ELF-1 (cell line): ENCODE measurements at regions not wholly inside any gene's neighbourhood (a gene's known extent, or its start where the extent isn't known, plus 50 kb on each side); places are given as distances from the start of the nearest gene placed in this dataset.

ENCODE experiments used
- DNase-seq: peaks from one replicate; pipeline ENCODE4 v3.0.0-alpha.2; 2016; ENCODE audit warnings: low read depth, low spot score

DNA sequence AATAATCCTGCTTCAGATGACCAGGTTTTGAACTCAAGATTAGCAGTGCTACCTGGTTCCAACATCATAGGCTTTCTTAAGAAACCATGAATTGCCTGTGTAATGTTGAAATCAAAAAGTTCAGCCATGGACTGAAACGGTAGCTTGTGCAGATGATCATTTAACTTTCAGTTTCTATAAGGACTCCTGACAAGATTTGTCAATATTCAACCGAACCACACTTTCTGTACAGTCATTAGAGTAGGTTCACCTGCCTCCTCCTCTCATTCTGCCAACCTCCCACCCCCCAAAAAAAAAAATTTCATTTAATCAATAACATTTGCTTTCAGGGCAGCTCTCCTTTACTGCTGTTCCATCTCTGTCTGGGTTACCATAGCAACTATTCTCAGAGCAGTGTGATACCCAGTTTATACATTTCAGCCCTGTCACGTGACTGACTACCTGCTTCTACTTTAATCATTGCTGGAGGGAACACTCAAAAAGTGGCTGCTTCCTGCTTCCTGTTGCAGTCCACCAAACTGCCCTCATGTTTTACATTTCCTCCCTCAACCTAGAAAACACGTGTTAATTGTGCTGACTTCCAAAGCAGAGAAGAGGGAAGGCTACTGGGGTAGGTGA lies 275.5 kb downstream of the SS18 start:
- DNase-seq, result no peak

- no peak for DNase-seq
These were observed 277.3 kb downstream of the SS18 start for GRCh38 chr18:25813110-25813509.

DNA sequence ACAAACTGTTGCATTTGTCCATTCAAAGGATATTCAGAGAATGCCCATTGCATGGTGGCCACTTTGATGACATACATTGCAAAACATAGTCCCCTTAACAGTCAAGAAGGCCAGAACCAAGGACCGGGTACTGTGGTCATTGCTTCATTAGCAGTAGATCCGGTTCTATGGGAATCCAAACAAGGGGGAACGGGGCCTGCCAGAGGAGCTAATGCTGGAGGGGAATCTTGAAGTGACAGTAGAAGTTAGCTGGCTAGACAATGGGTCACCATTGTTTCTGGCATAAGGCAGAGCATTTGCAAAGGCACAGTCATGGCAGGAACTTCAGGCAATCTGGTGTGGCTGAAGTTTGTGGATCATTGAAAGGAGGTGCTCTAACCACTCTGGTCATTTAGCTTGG lies 279.7 kb downstream of the SS18 start:
- no peak for DNase-seq

DNA sequence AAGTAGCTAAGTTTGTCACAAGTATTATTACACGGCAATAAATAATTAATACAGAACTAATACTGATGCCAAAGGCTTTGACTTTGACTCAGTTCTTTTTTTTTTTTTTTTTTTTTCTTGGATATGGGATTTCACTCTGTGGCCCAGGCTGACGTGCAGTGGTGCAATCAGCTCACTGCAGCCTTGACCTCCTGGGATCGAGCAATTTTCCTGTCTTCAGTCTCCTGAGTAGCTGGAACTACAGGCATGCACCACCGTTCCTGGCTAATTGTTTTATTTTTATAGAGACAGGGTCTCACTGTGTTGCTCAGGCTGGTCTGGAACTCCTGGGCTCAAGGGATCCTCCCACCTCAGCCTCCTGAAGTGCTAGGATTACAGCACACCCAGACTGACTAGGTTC lies 284.5 kb downstream of the SS18 start:
- no peak for DNase-seq

GRCh38 chr18:25805323-25805722 lies 285.1 kb downstream of the SS18 start:
- no peak for DNase-seq

- DNase-seq, result no peak
These were observed 291.2 kb downstream of the SS18 start for GRCh38 chr18:25799231-25799630.

DNA sequence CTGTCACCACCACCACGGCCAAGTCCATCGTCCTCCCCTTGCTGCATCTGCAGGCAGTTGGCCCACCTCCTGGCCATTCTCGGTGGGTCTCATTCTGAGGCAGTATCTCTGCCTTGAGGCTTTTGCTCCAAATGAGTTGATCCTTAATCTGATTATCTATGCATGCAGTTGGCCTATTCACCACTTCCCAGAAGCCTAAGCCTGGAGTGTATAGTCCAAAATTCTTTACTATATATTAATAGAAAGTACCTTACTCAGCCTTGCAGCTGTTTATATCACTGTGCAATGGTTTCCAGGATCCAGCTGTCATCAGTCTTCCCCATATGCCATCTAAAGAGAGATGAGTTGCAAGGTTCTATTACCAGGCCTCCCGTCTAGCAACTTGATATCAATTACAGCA lies 292.4 kb downstream of the SS18 start:
- DNase-seq, result no peak

DNA sequence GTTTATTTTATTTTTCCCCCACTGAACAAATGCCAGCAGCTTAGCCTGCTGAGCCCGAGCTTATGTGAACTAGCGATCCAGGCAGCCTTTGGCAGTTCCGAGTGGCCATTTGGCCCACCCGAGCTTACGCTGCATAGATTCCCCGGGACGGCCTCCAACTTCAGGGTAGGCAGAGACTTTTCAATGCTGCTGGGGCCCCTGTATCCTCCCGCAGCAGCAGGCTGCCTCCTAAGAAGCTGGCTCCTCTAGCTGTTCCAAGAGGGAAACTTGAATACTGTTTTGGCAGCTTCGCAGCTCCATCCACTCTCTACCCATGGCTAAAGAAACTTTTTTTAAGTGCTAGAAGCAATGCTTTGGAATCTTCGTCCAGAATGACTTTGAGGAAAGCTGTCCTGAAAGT lies 295.2 kb downstream of the SS18 start:
- DNase-seq, result no peak

DNA sequence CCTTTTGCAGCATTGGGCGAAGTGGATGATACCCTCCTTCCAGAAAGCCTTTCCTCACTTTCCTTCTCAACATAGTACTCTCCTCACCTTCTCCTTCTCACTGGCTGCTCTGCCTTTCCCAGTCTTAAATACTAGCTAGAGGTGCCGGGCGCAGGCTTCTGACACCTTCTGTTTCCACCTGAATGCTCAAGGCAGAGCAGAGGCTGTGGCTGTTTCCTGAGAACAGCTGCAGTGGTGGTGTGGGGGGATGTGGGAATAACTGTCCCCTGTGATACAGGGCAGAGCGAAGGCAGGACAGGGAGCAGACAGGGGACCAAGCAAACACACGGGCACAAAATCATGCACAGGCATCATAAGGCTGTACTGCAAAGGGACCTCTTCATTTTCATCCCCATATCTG lies 303.1 kb downstream of the SS18 start:
- no peak for DNase-seq

DNA sequence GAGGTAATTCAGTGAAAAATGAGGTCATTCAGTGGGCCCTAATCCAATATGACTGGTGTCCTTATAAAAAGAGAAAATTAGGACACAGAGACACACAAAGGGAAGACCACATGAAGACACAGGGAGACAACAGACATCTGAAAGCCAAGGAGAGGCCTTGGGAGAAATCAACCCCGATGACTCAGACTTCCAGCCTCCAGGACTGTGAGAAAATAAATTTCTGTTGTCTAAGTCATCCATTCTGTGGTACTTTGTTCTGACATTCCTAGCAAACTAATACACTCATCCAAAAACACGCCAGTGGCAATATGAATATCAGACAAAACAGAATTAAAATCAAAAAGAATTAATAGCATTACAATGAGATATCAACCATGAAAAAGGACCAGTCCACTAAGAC lies 303.7 kb downstream of the SS18 start:
- no peak for DNase-seq

DNA sequence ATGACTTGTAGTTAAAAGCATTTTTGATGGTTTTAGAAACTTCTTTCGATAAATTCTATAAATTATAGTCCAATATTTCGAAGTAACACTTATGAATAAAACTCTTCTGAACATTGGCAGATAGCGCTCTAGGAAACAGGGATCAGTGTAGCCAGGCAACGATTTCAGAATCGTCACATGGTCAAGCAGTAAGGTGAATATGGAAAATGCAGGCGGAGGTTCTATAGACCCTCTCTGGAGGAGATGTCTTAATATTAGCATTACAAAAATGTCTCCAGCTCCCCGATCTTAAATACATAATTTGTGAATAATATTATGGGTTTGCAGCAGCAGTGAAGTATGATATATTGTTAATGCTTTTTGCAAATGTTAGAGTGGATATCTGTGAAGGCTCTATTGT lies 310.3 kb downstream of the SS18 start:
- DNase-seq, result no peak

DNA sequence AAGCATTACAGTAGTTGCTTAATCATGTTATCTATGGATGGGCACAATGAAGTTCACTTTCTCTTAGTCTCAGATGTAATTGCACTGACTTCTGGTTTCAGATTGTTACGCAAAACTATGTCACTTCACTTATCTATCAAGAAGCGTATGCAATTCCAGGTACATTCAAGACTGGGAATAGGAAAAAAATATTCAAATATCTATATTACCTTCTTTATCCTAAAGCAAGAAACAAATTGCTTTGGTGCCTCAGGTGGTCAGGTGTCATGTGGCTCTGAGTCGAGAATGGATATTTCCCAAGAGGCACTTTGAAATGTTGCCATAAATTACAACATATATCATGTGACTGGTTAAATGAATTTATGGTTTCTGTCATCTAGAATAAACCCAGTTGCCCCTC lies 318.6 kb downstream of the SS18 start:
- no peak for DNase-seq

GRCh38 chr18:25764777-25765176 lies 325.6 kb downstream of the SS18 start:
- DNase-seq, result no peak

DNA sequence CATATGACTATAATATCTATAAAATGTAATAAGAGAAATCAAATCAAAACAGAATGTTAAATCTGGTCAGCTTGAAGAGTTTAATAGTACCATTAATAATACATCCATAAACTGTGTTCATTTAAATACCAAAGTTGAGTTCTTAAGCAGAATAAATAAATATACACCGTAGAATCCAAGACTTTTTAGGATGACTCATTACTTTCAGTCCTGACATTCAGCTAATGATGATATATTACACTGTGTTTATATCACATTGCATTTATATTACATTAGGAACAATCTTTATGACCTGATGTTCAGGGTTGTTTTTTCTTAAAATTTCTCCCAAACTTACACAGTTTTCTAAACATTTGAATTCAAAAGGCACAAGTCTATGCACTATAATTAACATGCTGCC lies 331.3 kb downstream of the SS18 start:
- DNase-seq, result no peak

- DNase-seq, result peak; percentile 89
These were observed 346.7 kb downstream of the SS18 start for GRCh38 chr18:25743646-25744151.

DNA sequence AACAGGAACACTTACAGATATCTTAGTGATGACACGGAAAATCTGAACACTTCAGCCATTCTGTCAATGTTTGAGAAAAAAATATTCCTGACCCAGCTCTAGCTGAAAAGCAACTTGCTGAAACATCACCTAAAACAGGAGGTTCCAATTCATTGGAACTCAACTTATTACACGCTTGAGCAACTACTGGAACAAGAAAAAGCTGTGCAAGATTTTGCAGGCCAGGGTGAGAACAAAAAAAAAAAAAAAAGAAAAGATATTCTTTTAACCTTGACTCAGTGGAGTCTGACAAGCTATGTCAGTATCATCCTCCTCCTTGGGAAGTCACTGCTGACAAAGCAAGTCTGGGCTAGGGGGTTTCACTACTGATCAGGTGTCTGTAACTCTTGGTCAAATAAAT lies 351.0 kb downstream of the SS18 start:
- no peak for DNase-seq

DNA sequence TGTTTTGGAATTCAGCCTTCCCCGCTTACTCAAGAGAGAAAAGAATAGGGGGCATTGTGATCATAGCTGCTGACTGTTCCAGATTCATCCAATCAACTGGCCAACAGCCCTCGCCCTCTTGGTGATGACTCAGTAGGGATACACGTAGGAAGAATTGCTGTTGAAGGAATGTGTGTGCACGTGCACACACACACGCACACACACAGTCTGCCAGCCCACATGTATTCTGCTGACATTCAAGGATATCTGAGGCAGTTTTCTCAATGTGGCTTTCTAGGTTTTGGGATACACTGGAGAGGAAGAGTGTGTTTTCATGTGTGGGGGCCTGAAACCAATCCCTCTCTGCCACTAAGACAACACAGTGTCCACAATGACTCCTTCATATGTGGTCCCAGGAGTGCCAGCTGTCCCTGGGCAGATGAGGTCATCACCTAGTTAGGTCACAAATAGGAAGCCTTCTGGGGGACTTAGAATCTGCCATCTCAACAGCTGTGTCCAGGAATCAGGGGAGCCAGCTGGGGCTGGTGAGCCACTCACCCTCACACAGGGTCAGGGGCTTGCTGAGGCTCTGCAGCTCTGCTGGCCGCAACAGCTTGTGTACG lies 352.6 kb downstream of the SS18 start:
- DNase-seq, result no peak

GRCh38 chr18:25736516-25736915 lies 353.9 kb downstream of the SS18 start:
- no peak for DNase-seq

GRCh38 chr18:25735459-25735858 lies 355.0 kb downstream of the SS18 start:
- no peak for DNase-seq

DNA sequence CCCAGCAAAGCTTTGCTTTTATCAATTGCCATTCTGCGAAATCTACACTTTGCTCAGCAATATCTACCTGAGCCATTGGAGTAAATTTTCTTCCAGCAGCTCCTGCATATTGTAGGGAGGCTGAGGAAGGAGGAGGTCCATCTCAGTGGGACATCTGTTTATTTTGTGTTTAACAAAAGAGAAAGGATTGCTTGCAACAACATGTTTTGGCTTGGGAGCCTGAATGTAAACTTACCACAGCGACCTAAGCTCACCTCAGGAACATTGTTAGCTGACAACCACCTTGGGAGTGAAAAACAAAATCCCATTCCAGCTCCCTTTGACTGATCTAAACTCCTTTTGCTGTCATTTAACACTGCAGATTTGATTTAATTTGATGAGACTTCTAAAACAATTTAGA lies 356.1 kb downstream of the SS18 start:
- peak; percentile 56 for DNase-seq

GRCh38 chr18:25732862-25733261 lies 357.6 kb downstream of the SS18 start:
- DNase-seq, result no peak

DNA sequence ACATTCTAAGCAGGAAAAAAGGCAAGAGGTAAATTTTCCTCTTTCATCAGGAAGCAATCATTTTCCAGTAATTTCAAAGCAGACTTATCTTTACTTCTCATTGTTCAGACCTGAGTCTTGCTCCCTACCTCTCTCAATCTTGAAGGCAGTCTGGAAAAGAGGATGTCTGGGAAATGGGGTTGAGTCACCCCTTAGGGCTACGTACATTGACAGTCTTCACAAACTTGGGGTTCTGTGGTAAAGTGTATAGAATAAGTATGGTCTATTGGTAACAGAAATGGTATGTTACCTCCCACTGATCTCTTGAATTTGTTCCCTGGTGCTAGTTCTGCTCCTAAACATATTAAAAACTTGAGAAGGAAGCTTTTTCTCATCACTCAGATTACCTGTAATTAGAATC lies 361.3 kb downstream of the SS18 start:
- DNase-seq, result no peak

GRCh38 chr18:25727281-25727985 lies 363.0 kb downstream of the SS18 start:
- DNase-seq, result no peak
